ENCODE measurements at regions not wholly inside any gene's neighbourhood (a gene's known extent, or its start where the extent isn't known, plus 50 kb on each side); places are given as distances from the start of the nearest gene placed in this dataset.

- TF ChIP-seq CTCF (IDR thresholded peaks at IDR 0.05) (no peak), EP300 (IDR thresholded peaks at IDR 0.05) (no peak), POLR2A (IDR thresholded peaks at IDR 0.05) (no peak)
Measured at GRCh38 chr7:84877943-84878570, 308.8 kb downstream of the SEMA3D start.
